ENCODE measurements at regions not wholly inside any gene's neighbourhood (a gene's known extent, or its start where the extent isn't known, plus 50 kb on each side); places are given as distances from the start of the nearest gene placed in this dataset.

DNA sequence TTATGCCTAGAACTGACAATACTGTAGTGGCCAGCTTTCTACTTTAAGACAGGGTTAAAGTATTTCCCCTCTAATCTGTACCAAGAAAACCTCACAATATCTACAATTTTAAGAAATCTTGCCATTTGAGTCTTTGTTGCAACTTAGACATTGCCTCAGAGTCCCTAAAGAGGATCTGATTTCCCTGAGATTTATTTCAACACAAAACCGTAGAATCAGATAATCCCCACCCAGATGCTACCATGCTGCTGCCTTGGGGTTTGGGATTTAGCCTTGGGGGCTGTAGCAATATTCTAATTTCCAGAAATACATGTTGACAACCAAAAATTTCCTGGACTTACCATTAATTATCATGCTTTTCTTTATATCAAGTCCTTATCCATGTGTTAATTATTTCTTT is 50.3 kb upstream of the DENND1B start:
- H4K8ac ChIP-seq (ENCODE audit: extremely low read depth, insufficient read depth, low read length): no peak overlapping the region
- no peak overlapping the region for H2BK12ac ChIP-seq (ENCODE audit: low read depth, low read length)
- no peak overlapping the region for H3K4me2 ChIP-seq (ENCODE audit: insufficient read depth in 1 of 2, low read depth in 2 of 2, low read length in 2 of 2)
- no peak overlapping the region for H3K23ac ChIP-seq (ENCODE audit: insufficient read length)
- no peak overlapping the region for H3K18ac ChIP-seq (ENCODE audit: extremely low read depth, low read length)
- no peaks in the 10 kb centered on the region for H3K79me2 ChIP-seq (ENCODE audit: control insufficient read depth in 1 of 2, insufficient read depth in 2 of 2, low read length in 2 of 2)
- FAIRE-seq (no peak), DNase-seq (ENCODE audit: low read depth in 1 of 2, low spot score in 2 of 2) (no peak)
- 80% methylated on average over 1 of the region's 1 CpG; no CpG with 5 or more reads in 1 of the 2 experiments for whole genome bisulfite sequencing, 2 experiments (ENCODE audit: extremely low coverage in 1 of 2, insufficient coverage in 1 of 2, insufficient read length in 1 of 2, insufficient replicate concordance in 2 of 2, low coverage in 1 of 2, low lambda C conversion rate in 2 of 2, missing lambda C conversion rate in 1 of 2)
- 0 out of 4 replicates have a peak, but pooled peaks cover 0 to 2% of the 10 kb centered on the region in 2 experiments for H3K9me3 ChIP-seq (ENCODE audit: insufficient read depth in 2 of 2, low read depth in 1 of 2, low read length in 1 of 2)
- H2BK5ac ChIP-seq (ENCODE audit: low read depth, low read length): no peak overlapping the region
- no peaks in the 10 kb centered on the region for H3K27me3 ChIP-seq (replicated peaks in 1 of 4; ENCODE audit: control insufficient read depth in 3 of 4, extremely low read depth in 1 of 4, insufficient read depth in 3 of 4, low read length in 3 of 4)
- ChIA-PET CTCF (ENCODE audit: partially characterized antibody) (no interaction called here), POLR2A (ENCODE audit: partially characterized antibody) (no interaction called here)
- no peak overlapping the region for H3K27ac ChIP-seq (ENCODE audit: low read depth, low read length)
- H4K91ac ChIP-seq (replicated peaks; ENCODE audit: insufficient read length, low read length): no peak overlapping the region
- no peaks in the 10 kb centered on the region for H3K36me3 ChIP-seq (ENCODE audit: control insufficient read depth in 2 of 4, insufficient read depth in 4 of 4, low read length in 3 of 4)
- H4K20me1 ChIP-seq (replicated peaks in 1 of 2; ENCODE audit: control insufficient read depth in 1 of 2, insufficient read depth in 2 of 2, low read length in 2 of 2): no peaks in the 10 kb centered on the region
- no peak overlapping the region for H4K5ac ChIP-seq (ENCODE audit: insufficient read length, low read depth, low read length)
- no peaks in the 10 kb centered on the region for H3K23me2 ChIP-seq (ENCODE audit: low read depth, low read length)
- no peak overlapping the region for H2BK15ac ChIP-seq (ENCODE audit: low read length)
- no peaks in the 10 kb centered on the region for H3K79me1 ChIP-seq (ENCODE audit: low read depth, low read length)
- H3K4me1 ChIP-seq (replicated peaks in 1 of 4; ENCODE audit: control insufficient read depth in 3 of 4, insufficient read depth in 4 of 4, low read length in 3 of 4): no peaks in the 10 kb centered on the region
- H3K14ac ChIP-seq (ENCODE audit: insufficient read length): no peak overlapping the region
- H3K4ac ChIP-seq (replicated peaks; ENCODE audit: insufficient read length, low read depth, low read length): no peak overlapping the region
- H2BK120ac ChIP-seq (replicated peaks; ENCODE audit: low read depth, low read length): no peak overlapping the region
- no peak overlapping the region for H2BK20ac ChIP-seq (ENCODE audit: low read length)
- H2AK5ac ChIP-seq (ENCODE audit: low read depth, low read length): no peak overlapping the region
- H3K56ac ChIP-seq (replicated peaks; ENCODE audit: insufficient read length, low read depth, low read length): no peak overlapping the region
- TF ChIP-seq, protein P1, sequence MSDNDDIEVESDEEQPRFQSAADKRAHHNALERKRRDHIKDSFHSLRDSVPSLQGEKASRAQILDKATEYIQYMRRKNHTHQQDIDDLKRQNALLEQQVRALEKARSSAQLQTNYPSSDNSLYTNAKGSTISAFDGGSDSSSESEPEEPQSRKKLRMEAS (IDR thresholded peaks at IDR 0.05): no peak
- TF ChIP-seq, protein P2, sequence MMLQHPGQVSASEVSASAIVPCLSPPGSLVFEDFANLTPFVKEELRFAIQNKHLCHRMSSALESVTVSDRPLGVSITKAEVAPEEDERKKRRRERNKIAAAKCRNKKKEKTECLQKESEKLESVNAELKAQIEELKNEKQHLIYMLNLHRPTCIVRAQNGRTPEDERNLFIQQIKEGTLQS (IDR thresholded peaks at IDR 0.05; ENCODE audit: insufficient read depth, low read depth, low read length): no peak
- no peak for TF ChIP-seq POU5F1 (IDR thresholded peaks at IDR 0.05; ENCODE audit: low read depth, low read length)
- no peak for TF ChIP-seq PHF8 (conservative IDR thresholded peaks at IDR 0.05; ENCODE audit: low read depth, low read length)
- H3K9ac ChIP-seq (replicated peaks in 1 of 4; ENCODE audit: extremely low read depth in 1 of 4, low read depth in 3 of 4, low read length in 3 of 4): no peak overlapping the region
- H3K4me3 ChIP-seq (ENCODE audit: extremely low read depth in 1 of 4, insufficient read depth in 2 of 4, low read depth in 3 of 4, low read length in 4 of 4): no peak overlapping the region
- no peak overlapping the region for H2AFZ ChIP-seq (ENCODE audit: low read length)

All from H1 (cell line).